Trophoblast cell (in vitro differentiated cells and primary cell): ENCODE measurements at regions not wholly inside any gene's neighbourhood (a gene's known extent, or its start where the extent isn't known, plus 50 kb on each side); places are given as distances from the start of the nearest gene placed in this dataset.
A peak's percentile ranks its signal among the peaks of the same experiment; 100 is the strongest.

ENCODE experiments used
- DNase-seq, 2 donors: peaks; one replicate each; pipeline ENCODE4 v3.0.0-alpha.2; 2016
- H2AFZ ChIP-seq: 2 replicates; pipeline ENCODE4 v1.6.1; 2013; ENCODE audit warnings: low read length, moderate library complexity, mild to moderate bottlenecking; ENCODE audit not compliant: insufficient read depth, poor library complexity
- H2AK5ac ChIP-seq: 2 replicates; pipeline ENCODE4 v1.6.1; 2013; ENCODE audit warnings: mild to moderate bottlenecking, low read length
- H2BK120ac ChIP-seq: 2 replicates; pipeline ENCODE4 v1.6.1; 2013; ENCODE audit warnings: low read length, mild to moderate bottlenecking, moderate library complexity; ENCODE audit not compliant: insufficient read depth, poor library complexity
- H2BK12ac ChIP-seq: 2 replicates; pipeline ENCODE4 v1.6.1; 2013; ENCODE audit warnings: mild to moderate bottlenecking, low read length, moderate library complexity
- H2BK5ac ChIP-seq: 2 replicates; pipeline ENCODE4 v1.6.1; 2013; ENCODE audit warnings: low read length, low read depth, moderate library complexity, mild to moderate bottlenecking; ENCODE audit not compliant: poor library complexity
- H3K14ac ChIP-seq: 2 replicates; pipeline ENCODE4 v1.6.1; 2013; ENCODE audit warnings: mild to moderate bottlenecking, low read length
- H3K18ac ChIP-seq: 2 replicates; pipeline ENCODE4 v1.6.1; 2013; ENCODE audit warnings: mild to moderate bottlenecking, low read length
- H3K23ac ChIP-seq: 2 replicates; pipeline ENCODE4 v1.6.1; 2013; ENCODE audit warnings: low read length
- H3K27ac ChIP-seq: 2 replicates; pipeline ENCODE4 v1.5.1; 2013; ENCODE audit warnings: low read depth, mild to moderate bottlenecking, inconsistent platforms, low read length, moderate library complexity
- H3K27me3 ChIP-seq: 2 replicates; pipeline ENCODE4 v1.6.1; 2013; ENCODE audit warnings: inconsistent platforms, mild to moderate bottlenecking, low read length, moderate library complexity; ENCODE audit not compliant: insufficient read depth
- H3K36me3 ChIP-seq, 2 experiments: 1 replicate in 1 of 2; 2 replicates in 1 of 2; pipeline ENCODE4 v1.6.1; 2013; ENCODE audit warnings: low read length in 2 of 2, mild to moderate bottlenecking in 2 of 2, moderate library complexity in 1 of 2; ENCODE audit not compliant: insufficient read depth in 2 of 2, control insufficient read depth in 1 of 2
- H3K4ac ChIP-seq: 2 replicates; pipeline ENCODE4 v1.6.1; 2013; ENCODE audit warnings: low read depth, mild to moderate bottlenecking, low read length, moderate library complexity
- H3K4me1 ChIP-seq, 2 experiments: 1 replicate in 1 of 2; 2 replicates in 1 of 2; pipeline ENCODE4 v1.6.1; 2013; ENCODE audit warnings: low read length in 2 of 2, mild to moderate bottlenecking in 2 of 2, moderate library complexity in 1 of 2; ENCODE audit not compliant: insufficient read depth in 2 of 2, control insufficient read depth in 1 of 2
- H3K4me2 ChIP-seq: 2 replicates; pipeline ENCODE4 v1.6.1; 2013; ENCODE audit warnings: inconsistent platforms, mild to moderate bottlenecking, low read length, moderate library complexity
- H3K4me3 ChIP-seq: 2 replicates; pipeline ENCODE4 v1.5.1; 2013; ENCODE audit warnings: mild to moderate bottlenecking, low read depth, low read length, inconsistent platforms
- H3K79me1 ChIP-seq: one replicate; pipeline ENCODE4 v1.6.1; 2013; ENCODE audit warnings: low read length
- H3K79me2 ChIP-seq: 2 replicates; pipeline ENCODE4 v1.6.1; 2013; ENCODE audit warnings: low read length, mild to moderate bottlenecking; ENCODE audit not compliant: control insufficient read depth, insufficient read depth, poor library complexity
- H3K9ac ChIP-seq: 2 replicates; pipeline ENCODE4 v1.6.1; 2013; ENCODE audit warnings: mild to moderate bottlenecking, low read length
- H3K9me3 ChIP-seq: 2 replicates; pipeline ENCODE4 v1.6.1; 2013; ENCODE audit warnings: low read depth, mild to moderate bottlenecking, control low read depth, inconsistent platforms, low read length; ENCODE audit not compliant: insufficient read depth
- H4K12ac ChIP-seq: 2 replicates; pipeline ENCODE4 v1.6.1; 2013; ENCODE audit warnings: low read depth, mild to moderate bottlenecking, low read length, moderate library complexity
- H4K8ac ChIP-seq: 2 replicates; pipeline ENCODE4 v1.6.1; 2013; ENCODE audit warnings: low read depth, mild to moderate bottlenecking, low read length, moderate library complexity
- H4K91ac ChIP-seq: one replicate; pipeline ENCODE4 v1.6.1; 2013; ENCODE audit warnings: low read depth, mild to moderate bottlenecking, low read length, moderate library complexity
- WGBS: extraction: QIAGEN DNeasy Blood & Tissue Kit; methylation state at CpG from one replicate; pipeline ENCODE4 v1.1.7; 2013; ENCODE audit warnings: missing lambda C conversion rate; ENCODE audit not compliant: insufficient read length, insufficient coverage; ENCODE audit errors: extremely low coverage; 5-methylcytosine and 5-hydroxymethylcytosine counted together

DNA sequence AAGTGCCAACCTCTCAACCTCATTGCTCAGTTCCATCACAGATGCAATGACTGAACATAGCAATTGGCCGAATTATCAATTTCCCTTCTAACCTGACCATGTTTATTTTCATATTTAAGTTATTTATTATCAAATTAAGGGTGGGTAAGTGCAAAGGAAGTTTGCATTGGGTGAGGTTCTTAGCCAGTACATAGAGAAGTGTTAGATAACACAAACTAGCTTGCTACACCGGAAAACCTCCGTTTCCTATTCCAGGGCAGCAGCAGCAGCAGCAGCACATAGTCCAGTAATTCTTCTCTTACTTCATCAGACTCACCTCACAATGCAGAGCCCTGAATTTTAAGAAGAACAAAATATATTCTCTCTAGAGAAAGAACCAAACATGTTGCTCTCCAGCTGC lies 200.5 kb upstream of the OR4E1 start:
- no peak overlapping the region for H3K4ac ChIP-seq
- H2BK12ac ChIP-seq, result no peak overlapping the region
- H3K9ac ChIP-seq, result no peak overlapping the region
- H4K8ac ChIP-seq, result no peak overlapping the region
- no peak overlapping the region for H3K27ac ChIP-seq
- H4K91ac ChIP-seq, result no peak overlapping the region
- no peak overlapping the region for H2BK5ac ChIP-seq
- H3K4me3 ChIP-seq, result no peak overlapping the region
- H3K4me2 ChIP-seq, result no peak overlapping the region
- no peak for DNase-seq
- H3K4me1 ChIP-seq, result no peaks in the 10 kb centered on the region
- no peaks in the 10 kb centered on the region for H3K27me3 ChIP-seq
- no peak overlapping the region for H2AFZ ChIP-seq
- H4K12ac ChIP-seq, result no peak overlapping the region
- H3K79me2 ChIP-seq, result no peaks in the 10 kb centered on the region
- WGBS, result no CpG with 5 or more reads among the region's 3 CpGs
- no peaks in the 10 kb centered on the region for H3K79me1 ChIP-seq
- H2BK120ac ChIP-seq, result no peak overlapping the region
- no peak overlapping the region for H3K23ac ChIP-seq
- H3K9me3 ChIP-seq, result no peaks in the 10 kb centered on the region
- H2AK5ac ChIP-seq, result no peak overlapping the region
- no peak overlapping the region for H3K18ac ChIP-seq
- no peak overlapping the region for H3K14ac ChIP-seq
- no peaks in the 10 kb centered on the region for H3K36me3 ChIP-seq

DNA sequence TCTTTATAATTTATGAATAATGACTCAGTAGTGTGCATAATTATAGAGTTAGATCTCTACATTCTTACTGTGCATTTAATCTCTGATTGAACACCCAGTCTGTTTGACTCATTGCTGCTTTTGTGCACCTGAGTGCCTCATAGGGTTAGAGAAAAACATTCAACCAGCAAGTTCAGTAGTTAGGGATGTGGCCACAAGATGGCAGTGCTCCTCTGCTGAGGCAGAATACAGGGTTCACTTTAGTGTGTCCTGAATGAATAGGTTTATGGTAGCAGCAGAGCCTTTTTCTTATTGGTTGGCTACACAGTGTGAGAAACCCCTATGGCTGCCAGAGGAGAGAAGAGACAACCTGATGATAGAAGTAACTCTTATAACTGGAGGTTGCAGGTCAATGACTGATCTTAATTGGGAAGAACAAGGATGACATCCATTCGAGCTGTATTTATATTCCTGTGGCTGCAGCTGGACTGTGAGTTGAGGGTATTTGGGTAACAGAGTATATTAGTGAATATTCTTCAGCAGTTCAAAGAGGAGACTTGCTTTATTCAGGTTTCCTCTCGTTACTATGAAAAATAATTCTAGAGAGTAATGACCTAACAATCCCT lies 194.9 kb upstream of the OR4E1 start:
- no peak overlapping the region for H4K91ac ChIP-seq
- no peaks in the 10 kb centered on the region for H3K9me3 ChIP-seq
- H2AFZ ChIP-seq, result no peak overlapping the region
- no peak overlapping the region for H3K4me3 ChIP-seq
- H3K4me2 ChIP-seq, result no peak overlapping the region
- H2BK120ac ChIP-seq, result no peak overlapping the region
- H3K79me2 ChIP-seq, result no peaks in the 10 kb centered on the region
- H3K4me1 ChIP-seq, result no peaks in the 10 kb centered on the region
- no peak overlapping the region for H3K4ac ChIP-seq
- no peaks in the 10 kb centered on the region for H3K27me3 ChIP-seq
- H2BK12ac ChIP-seq, result no peak overlapping the region
- H3K14ac ChIP-seq, result no peak overlapping the region
- WGBS, result no CpG with 5 or more reads among the region's 2 CpGs
- peak; percentile 33 to 63 for DNase-seq
- no peak overlapping the region for H3K27ac ChIP-seq
- H2BK5ac ChIP-seq, result no peak overlapping the region
- H3K9ac ChIP-seq, result no peak overlapping the region
- no peak overlapping the region for H3K23ac ChIP-seq
- no peaks in the 10 kb centered on the region for H3K36me3 ChIP-seq
- no peak overlapping the region for H4K12ac ChIP-seq
- no peak overlapping the region for H3K18ac ChIP-seq
- no peak overlapping the region for H2AK5ac ChIP-seq
- no peak overlapping the region for H4K8ac ChIP-seq
- H3K79me1 ChIP-seq, result no peaks in the 10 kb centered on the region

GRCh38 chr14:21867541-21867940 lies 193.9 kb upstream of the OR4E1 start:
- H2BK5ac ChIP-seq, result no peak overlapping the region
- no peak overlapping the region for H3K9ac ChIP-seq
- H3K4ac ChIP-seq, result no peak overlapping the region
- no peak overlapping the region for H2BK120ac ChIP-seq
- H4K12ac ChIP-seq, result no peak overlapping the region
- no peak overlapping the region for H4K8ac ChIP-seq
- H2AK5ac ChIP-seq, result no peak overlapping the region
- H3K18ac ChIP-seq, result no peak overlapping the region
- no peak overlapping the region for H4K91ac ChIP-seq
- no peak overlapping the region for H2BK12ac ChIP-seq
- no peak overlapping the region for H3K23ac ChIP-seq
- no peaks in the 10 kb centered on the region for H3K4me1 ChIP-seq
- H3K27ac ChIP-seq, result no peak overlapping the region
- no peak overlapping the region for H3K4me2 ChIP-seq
- H3K36me3 ChIP-seq, result no peaks in the 10 kb centered on the region
- no peaks in the 10 kb centered on the region for H3K79me2 ChIP-seq
- no peaks in the 10 kb centered on the region for H3K27me3 ChIP-seq
- no peak overlapping the region for H3K14ac ChIP-seq
- no peak overlapping the region for H2AFZ ChIP-seq
- H3K79me1 ChIP-seq, result no peaks in the 10 kb centered on the region
- no peak for DNase-seq
- no peaks in the 10 kb centered on the region for H3K9me3 ChIP-seq
- H3K4me3 ChIP-seq, result no peak overlapping the region

DNA sequence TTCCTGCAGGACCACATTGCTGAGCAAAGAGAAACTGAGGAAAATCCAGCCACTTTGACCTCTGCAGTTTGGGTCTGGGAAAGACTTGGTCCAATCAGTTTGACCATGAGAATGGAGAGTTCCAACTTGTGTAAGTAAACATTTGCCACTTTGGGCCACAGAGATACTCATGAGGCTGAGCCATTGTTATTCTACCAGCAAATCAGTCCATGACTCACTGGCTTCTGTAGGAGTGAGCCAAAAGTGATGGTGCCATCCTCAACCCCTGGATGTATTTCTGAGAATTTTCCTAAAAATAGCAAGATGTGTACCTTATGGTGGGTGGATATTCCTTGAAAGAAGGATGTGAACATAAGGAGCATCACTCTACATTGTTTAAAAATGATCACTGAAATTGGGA lies 192.9 kb upstream of the OR4E1 start:
- Histone ChIP-seq H2AK5ac (no peak overlapping the region), H4K8ac (no peak overlapping the region), H3K9me3 (no peaks in the 10 kb centered on the region), H2BK120ac (no peak overlapping the region), H3K36me3 (no peaks in the 10 kb centered on the region), H3K4me1 (no peaks in the 10 kb centered on the region), H2AFZ (no peak overlapping the region), H3K14ac (no peak overlapping the region), H3K9ac (no peak overlapping the region), H4K12ac (no peak overlapping the region), H3K23ac (peak overlapping the region; percentile 68), H2BK12ac (no peak overlapping the region), H3K79me2 (no peaks in the 10 kb centered on the region), H2BK5ac (no peak overlapping the region), H3K4me3 (no peak overlapping the region), H3K4me2 (no peak overlapping the region), H3K79me1 (no peaks in the 10 kb centered on the region), H3K27me3 (no peaks in the 10 kb centered on the region), H3K4ac (no peak overlapping the region), H4K91ac (no peak overlapping the region), H3K18ac (no peak overlapping the region), H3K27ac (no peak overlapping the region)
- DNase-seq, result no peak
